ENCODE measurements at regions not wholly inside any gene's neighbourhood (a gene's known extent, or its start where the extent isn't known, plus 50 kb on each side); places are given as distances from the start of the nearest gene placed in this dataset.
"Not testable (repeated sequence)": the region's sequence is repeated elsewhere in the genome, so short reads cannot be mapped to it uniquely, and the experiment has no call there.

DNA sequence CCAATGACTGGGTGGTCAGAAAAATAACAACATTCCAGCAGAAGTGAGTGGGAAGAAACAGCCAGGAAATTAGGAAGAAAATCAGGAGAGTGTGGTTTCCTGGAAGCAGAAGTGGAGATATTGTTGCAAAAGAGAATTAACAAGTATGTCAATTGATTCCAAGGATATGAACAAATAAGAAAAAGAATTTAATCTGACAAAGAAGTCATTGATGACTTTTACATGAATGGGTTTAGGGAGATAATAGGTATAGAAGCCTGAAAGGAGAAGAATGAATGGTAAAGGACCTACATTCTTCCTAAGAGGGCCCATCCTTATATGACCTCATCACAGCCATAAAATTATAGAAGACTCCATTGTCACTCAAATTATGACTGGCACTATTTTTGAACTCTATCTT is 1440.1 kb downstream of the OTOL1 start:
- DNase-seq, result no peak

DNA sequence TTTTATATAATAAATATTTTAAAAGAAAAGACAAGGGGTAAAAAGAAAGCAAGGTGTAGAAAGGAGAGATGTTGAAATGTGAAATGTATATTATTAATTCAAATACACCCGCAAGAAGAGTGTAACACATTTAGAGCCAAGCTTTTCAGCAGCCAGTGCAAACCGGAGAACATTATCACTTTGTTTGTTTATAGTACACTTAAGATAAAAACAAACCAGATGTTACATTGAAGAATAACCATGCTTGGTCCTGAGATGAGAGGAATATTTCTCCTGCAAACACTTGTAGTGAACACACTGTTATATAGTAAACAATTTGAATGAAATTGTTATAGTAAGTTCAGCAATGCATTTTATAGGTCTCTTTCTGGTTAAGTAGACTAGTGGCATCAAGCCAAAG is 1441.5 kb downstream of the OTOL1 start:
- no peak for DNase-seq

DNA sequence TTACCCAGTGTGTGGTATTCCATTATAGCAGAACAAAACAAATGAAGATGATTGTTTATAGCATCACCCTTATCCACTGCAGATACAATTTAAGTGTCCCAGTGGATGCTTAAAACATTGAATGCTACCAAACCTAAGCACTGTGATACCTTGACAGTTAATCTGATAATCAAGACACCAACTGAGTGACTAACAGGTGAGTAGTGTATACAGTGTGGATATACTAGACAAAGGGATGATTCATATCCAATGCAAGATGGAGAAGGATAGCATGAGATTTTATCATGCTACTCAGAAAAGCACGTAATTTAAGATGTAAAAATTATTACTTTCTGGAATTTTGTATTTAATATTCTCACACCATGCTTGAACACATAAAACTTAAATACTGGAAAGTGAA is 1449.0 kb downstream of the OTOL1 start:
- DNase-seq, result no peak

DNA sequence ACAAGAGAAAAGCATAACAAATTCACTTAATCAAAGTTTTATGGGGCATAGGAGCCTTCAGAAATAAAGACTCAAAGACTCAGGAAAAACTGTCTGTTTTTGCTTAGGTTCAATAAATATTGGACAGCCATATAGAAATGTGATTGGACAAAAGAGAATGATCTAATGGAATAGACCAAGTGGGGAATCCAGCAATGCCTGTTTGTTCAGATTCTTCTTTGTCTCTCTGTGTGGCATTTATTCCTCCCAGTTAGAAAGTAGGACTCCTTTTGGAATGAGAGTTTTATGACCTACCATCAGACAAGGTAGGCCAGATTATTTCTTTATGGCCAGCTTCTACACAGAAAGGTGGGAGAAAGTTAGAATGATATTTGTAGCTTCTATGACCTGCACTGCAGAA is 1460.1 kb downstream of the OTOL1 start:
- no peak for DNase-seq

DNA sequence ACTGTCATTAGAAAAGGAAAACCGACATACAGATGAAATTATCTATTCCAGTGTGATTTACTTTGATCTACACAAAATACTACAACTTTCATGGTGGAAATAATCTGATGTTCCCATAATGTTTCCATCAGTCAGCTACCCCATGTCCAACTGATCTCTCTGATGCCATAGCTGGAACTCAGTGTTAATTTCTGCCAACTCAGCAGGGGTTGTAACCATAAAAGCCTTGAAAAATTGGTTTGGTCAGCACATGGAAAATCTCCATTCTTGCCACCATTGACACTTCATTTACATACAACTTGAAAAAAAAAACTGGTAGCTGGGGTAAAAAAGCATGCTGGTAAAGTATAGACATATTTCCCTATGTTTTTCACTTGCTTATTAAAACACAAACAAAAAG is 1463.7 kb downstream of the OTOL1 start:
- no peak for DNase-seq

DNA sequence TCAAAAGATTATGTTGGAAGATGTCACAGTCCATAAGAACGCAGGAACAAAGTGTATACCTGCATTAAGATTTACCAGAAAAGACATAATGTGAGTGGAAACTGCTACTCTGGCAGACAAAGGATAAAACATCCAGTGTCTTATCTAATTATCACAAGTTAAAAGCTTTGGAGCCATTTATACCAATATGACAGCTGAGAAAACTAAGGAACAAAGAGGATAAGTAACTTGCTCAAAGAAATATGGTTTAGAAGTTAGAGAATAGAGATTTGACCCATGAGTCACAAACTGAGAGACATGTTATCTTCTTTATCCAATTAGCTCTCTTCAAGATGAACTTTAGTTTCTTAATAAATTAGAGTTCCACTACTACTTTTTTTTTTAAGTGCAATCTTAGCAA is 1473.7 kb downstream of the OTOL1 start:
- DNase-seq, result no peak

DNA sequence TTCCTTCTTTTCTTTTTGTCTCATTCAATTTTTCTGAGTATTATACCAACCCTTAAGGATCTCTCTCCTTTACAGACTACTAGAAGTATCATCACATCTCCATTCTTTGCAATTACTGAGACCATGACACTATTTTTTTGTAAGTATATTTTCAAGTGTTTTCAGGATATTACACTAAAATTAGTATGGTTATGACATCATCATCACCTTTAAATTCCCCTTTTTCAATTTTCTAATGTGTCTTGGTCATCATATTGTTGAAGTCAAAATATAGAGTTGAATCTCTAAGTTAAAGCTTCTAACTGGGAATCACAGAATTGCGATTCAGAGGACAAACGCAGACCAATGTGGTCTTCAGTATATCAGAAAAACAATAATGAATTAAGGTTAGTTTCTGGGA is 1475.1 kb downstream of the OTOL1 start:
- no peak for DNase-seq

DNA sequence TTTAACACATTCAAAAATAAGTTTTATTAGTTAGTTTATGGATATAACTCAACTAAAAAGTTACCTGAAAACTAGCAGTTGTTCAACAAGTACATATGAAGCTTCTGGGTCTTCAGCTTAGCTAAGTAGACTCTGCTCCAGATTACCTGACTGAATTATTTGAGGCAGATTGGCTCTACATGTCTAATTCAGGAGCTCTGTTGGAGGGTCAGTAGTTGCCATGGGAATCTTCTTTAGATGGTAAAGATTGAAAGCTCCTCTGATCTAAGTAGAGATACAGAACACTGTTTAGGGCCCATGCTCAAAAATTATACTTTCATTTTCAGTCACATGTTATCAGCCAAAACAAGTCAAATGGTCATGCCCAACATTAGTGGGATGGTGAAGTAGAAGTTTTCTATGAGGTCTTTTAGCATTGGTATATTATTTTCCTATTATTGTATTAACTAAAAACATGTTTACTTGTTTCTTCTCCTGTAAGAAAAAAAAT is 1476.9 kb downstream of the OTOL1 start:
- no peak for DNase-seq

DNA sequence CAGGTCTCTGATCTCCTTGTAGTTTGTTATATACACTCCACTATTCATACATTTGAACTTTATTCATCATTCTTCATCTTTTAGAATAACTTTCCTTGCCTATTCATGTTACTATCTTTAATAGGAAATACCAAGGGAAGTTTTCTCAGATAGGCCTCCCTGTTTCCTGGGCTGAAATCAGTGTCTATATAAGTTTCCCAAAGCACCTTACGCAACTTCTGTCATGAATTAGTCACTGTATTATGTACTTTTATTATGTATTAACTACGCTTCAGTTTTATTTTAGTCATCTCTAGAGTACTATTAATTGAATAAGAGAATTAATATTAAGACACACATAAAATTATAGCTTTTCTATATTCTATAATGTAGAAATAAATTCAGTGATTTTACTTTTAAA is 1481.5 kb downstream of the OTOL1 start:
- DNase-seq, result no peak

DNA sequence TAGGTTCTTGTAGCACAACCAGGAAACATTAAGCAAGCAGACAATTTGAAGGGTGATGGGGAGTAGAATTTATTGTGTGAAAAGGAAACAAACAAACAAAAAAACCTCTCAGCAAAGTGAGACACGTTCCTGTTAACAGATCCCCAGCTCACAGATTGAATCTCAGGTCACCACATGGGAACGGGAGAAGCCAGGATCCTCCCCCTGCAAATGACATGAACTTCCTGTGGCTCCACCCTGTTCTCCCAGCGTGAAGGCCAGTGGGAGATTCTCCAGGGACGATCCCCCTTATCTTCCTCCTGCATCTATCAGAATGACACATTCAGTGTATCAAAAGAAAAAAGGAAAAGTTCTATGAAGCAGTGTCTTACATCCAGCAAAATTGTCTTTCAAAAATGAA is 1488.1 kb downstream of the OTOL1 start:
- DNase-seq, result no peak

DNA sequence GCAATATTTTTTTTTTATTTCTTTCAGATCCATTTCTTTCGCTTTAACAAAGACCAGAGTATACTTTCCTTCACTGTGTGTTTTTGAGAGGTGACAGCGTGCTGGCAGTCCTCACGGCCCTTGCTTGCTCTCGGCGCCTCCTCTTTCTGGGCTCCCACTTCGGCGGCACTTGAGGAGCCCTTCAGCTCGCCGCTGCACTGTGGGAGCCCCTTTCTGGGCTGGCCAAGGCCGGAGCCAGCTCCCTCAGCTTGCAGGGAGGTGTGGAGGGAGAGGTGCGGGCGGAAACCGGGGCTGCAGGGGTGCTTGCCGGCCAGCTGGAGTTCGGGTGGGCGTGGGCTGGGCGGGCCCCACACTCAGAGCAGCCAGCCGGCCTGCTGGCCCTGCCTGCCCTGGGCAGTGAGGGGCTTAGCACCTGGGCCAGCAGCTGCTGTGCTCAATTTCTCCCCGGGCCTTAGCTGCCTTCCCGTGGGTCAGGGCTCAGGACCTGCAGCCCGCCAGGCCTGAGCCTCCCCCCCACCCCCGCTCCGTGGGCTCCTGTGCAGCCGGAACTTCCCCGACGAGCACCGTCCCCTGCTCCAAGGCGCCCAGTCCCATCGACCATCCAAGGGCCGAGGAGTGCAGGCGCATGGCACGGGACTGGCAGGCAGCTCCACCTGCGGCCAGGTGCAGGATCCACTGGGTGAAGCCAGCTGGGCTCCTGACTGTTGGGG is 1490.6 kb downstream of the OTOL1 start:
- not testable (repeated sequence) for DNase-seq

DNA sequence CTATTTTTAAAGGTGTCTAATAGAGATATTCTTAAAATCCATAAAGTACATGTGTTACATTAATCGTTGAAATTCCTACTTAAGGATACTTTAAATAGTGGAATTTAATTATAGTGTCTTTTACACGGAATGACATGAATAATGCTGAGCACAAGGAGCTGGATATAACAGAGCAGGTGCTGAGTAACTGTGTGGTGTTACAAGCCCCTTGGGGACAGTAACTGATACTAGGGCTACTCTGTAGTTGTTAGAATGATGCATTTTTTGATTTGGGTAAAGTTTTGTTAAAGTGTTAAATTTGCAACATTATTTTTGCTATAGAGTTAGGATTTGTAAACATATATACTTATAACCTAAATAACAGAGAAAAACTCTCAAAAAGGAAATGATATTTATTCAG is 1496.1 kb downstream of the OTOL1 start:
- DNase-seq, result no peak

DNA sequence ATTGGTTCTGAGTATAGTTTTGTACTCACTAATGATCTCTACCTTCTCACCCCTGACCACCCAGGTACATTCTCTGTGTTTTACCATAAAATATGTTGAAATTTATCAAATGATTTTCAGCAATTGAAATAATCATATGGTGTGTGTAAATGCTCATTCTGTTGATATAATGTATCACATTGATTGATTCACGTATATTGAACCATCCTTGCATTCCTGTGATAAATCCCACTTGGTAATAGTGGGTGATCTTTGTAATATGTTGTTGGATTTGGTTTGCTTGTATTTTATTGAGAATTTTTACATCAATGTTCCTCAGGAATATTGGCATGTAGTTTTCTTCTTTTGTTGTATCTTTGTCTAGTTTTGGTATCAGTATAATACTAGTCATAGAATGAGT is 1497.6 kb downstream of the OTOL1 start:
- DNase-seq, result no peak

DNA sequence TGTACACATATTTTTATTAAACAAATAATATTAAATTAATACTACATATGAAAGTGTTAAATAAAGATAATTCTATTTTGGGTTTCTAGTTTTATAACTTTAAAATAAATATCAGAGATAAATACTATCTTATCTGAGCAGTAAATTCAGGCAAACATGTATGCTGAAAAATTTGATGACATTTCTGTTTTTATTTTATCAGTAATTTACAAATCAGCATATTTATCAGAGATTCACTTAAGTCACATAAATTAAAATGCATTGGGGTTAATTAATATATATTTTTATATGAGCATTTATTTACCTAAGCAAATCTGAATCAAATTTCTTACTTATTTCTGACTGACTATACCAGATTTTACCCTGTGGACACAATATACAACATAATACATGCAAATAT is 1499.8 kb downstream of the OTOL1 start:
- no peak for DNase-seq

DNA sequence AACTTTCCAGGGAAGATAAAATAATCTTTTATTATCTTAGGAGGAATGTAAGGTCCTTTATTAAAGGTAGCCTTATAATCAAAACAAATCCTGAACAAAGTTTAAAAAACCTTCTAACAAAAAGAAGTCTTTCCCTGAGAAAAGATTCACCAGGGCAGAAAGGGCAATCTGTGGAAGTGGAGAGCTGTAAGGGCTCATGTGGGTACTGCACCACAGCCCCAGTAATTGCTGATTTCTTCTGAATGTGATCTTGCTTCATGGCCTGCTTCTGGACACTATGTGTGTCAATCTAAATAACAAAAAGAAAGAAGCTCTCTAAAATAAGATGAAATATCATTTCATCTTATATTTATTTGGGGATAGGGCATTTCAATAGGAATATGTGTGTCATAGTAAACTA is 1501.6 kb downstream of the OTOL1 start:
- DNase-seq, result no peak

DNA sequence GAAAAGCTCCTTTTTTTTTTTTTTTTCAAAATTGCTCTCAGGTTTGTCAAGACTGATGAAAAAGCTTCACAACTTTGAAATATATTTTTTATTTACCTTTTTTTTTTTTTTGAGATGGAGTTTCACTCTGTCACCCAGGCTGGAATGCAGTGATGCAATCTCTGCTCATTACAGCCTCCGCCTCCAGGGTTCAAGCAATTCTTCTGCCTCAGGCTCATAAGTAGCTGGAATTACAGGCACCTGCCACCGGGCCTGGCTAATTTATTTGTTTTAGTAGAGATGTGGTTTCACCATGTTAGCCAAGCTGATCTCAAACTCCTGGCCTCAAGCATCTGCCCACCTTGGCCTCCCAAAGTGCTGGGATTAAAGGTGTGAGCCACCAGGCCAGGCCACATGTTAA is 1515.0 kb downstream of the OTOL1 start:
- DNase-seq, result no peak

DNA sequence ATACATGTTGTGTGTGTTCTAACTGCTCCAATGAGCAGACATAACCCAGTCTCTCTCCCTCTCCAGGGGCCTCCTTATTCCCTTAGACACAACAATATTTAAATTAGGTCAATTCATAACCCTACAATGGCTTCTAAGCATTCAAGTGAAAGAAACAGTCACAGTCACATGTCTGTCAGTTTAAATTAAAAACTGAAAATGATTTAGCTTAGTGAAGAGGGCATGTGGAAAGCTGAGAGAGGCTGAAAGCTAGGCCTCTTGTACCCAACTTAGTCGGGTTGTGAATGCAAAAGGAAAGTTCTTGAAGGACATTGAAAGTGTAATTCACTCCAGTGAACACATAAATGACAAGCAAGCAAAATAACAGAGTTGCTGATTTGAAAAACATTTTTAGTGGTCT is 1519.6 kb downstream of the OTOL1 start:
- no peak for DNase-seq

DNA sequence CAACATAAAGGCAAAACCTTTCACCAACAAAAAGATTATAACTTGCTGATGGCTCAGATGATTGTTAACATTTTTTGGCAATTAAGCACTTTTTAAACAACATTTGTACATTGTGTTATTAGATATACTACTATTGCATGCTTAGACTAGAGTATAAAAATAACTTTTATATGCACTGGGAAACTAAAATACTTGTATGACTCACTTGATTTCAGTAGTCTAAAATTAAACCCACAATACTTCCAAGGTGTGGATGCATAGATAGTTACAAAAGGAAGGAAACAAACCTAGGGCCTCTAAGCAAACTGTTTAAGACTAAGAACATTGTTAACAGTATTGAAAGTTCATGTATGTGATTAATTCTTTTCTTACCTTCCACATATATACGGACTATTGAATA is 1521.5 kb downstream of the OTOL1 start:
- DNase-seq, result no peak

DNA sequence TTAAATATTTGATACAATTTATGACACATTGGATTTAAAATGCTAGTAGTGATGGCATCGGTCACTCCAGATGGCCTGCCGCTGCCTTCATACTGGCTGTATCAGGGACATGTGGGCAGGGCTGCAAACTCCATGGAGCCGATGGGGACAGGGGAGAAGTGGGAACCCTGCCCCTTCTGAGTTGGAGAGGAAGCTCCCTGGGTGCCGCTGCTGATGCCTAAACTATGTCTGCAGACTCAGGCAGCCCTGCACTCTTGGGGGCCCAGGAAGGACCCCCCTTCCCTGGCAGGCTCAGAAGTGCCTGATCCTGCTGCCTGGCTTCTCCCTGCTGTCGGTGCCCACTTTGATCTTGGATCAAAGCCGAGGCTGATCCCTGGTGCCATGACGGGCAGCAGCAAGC is 1522.1 kb downstream of the OTOL1 start:
- no peak for DNase-seq

DNA sequence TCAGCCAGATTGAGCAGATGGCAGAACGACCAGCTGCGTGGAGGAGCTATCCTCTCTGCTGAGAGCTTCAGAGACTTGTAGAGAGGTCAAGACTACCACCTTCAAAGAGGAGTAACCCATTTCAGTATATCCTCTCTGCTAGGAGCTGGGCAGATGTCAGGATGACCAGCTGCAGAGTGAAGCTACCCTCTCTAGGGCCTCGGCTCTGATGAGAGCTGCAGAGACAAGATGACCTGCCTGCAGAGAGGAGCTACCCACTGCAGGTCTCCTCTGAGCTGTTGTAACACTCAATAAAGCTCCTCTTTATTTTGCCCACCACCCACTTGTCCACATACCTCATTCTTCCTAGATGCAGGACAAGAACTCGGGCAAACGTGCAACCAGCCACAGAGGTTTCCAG is 1522.7 kb downstream of the OTOL1 start:
- no peak for DNase-seq

DNA sequence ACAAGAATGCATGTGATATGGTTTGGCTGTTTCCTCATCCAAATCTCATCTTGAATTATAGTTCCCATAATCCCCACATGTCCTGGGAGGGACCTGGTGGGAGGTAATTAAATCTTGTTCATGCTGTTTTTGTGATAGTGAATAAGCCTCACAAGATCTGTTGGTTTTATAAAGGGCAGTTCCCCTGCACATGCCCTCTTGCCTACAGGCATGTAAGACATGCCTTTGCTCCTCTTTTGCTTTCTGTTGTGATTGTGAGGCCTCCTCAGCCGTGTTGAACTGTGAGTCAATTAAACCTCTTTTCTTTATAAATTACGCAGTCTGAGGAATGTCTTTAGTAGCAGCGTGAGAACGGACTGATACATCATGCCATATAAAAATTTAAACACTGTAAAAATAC is 1537.0 kb downstream of the OTOL1 start:
- no peak for DNase-seq

DNA sequence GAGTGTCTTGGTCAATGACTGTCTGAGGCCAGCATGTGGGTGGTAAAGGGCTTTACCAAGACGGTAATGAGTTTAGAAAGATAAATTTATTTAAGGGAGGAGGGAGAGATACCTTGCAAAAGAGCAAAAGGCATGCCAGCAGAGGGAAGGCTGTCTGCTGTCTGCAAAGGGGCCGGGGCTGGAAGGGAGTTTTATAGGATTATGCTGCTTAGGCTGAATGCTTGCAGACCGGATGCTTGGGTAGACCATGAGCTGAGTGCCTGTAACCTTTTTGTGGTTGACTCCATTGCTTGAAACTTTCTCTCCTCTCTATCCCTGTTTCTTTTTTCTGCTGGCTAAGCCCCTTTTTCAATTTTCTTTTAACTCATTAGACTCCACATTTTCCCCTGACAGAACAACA is 1543.0 kb downstream of the OTOL1 start:
- DNase-seq, result no peak

DNA sequence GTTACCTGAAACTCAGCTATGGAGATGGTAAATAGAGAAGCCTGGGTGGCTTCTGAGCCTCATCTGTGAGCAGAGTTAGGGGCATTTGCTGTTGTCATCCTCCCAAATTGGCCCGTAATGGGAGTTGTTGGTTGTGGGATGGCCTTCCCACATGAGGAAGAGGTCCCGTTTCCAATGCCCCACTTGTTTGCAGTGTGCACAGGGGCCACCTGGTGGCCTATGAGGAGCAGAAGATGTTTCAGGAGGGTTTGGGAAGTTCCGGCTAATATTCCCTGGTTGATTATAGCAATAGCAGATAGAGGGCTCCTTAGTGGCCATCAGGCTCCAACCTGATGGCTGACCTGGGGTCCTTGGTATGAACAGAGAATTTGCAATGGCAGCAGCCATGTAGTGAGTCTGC is 1546.5 kb downstream of the OTOL1 start:
- peak in 1 of 2 experiments; percentile 34 for DNase-seq

DNA sequence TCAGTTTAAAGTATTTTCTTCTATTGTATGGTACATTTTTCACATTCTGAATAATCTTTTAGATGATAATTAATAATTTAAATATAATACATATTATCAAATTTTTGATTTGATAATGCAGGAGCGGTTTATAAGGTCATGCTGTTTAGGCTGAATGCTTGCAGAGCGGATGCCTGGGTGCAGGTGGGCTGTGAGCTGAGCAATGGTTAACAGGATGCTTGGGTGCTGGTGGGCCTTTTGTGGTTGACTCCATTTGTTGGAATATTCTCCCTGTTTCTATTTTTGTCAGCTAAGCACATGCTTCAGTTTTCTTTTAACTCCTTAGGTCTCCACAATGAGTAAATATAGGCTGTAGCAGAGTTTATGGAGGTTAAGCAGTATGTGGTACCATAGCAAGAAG is 1549.3 kb downstream of the OTOL1 start:
- DNase-seq, result no peak

DNA sequence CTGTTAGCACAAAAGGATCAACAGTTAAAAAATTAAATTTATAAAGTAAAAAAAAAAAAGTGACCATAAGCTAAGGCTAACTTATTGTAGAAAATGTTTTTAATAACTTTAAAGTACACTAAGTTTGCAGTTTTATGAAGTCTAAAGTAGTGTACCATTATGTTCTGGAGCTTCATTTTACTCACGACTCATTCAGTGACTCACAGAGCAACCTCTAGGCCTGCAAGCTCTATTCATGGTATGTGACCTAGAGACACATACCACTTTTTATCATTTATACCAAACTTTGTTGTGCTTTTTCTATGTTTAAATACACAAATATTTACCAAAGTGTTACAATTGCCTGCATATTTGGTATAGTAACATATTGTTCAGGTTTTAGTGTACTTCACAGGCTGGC is 1552.3 kb downstream of the OTOL1 start:
- no peak for DNase-seq

Measured in NCI-H526 (cell line).